Esophagus squamous epithelium (tissue), 4 donors: ENCODE measurements at regions not wholly inside any gene's neighbourhood (a gene's known extent, or its start where the extent isn't known, plus 50 kb on each side); places are given as distances from the start of the nearest gene placed in this dataset.

Experiments
- CTCF ChIP-seq, 6 experiments: fragments of 450-650 bp in 4 of 6; fragments of 200-600 bp in 2 of 6; sonication (generic) in 2 of 6; IDR thresholded peaks; one replicate each; pipeline ENCODE4 v1.5.1; 2016 to 2019; ENCODE audit warnings: antibody characterized with exemption in 6 of 6, mild to moderate bottlenecking in 4 of 6, moderate library complexity in 4 of 6
- POLR2A ChIP-seq, 4 donors: fragments of 450-650 bp; IDR thresholded peaks; one replicate each; pipeline ENCODE4 v1.6.1; 2017; ENCODE audit warnings: antibody characterized with exemption in 4 of 4, mild to moderate bottlenecking in 4 of 4, moderate library complexity in 3 of 4

- TF ChIP-seq CTCF (IDR thresholded peaks at IDR 0.05) (no peak), POLR2A (IDR thresholded peaks at IDR 0.05) (no peak)
Measured at GRCh38 chr3:24058940-24059705, 114.0 kb downstream of the NR1D2 start.
